ENCODE measurements at regions not wholly inside any gene's neighbourhood (a gene's known extent, or its start where the extent isn't known, plus 50 kb on each side); places are given as distances from the start of the nearest gene placed in this dataset.

- TF ChIP-seq CTCF (IDR thresholded peaks at IDR 0.05) (no peak), POLR2A (IDR thresholded peaks at IDR 0.05) (no peak)
Observed at GRCh38 chr5:159640921-159641320, 275.4 kb upstream of the ADRA1B start.

Measured in uterus (tissue), 2 donors.